Stimulated activated naive B cell treated with anti-CD40 and anti-IgM and Interleukin-4, amounts not matched to agents 10 μg/mL and 1 μg/mL and 100 μg/mL, for 72 hours (primary cell): ENCODE measurements at regions not wholly inside any gene's neighbourhood (a gene's known extent, or its start where the extent isn't known, plus 50 kb on each side); places are given as distances from the start of the nearest gene placed in this dataset.

Experiments
- ATAC-seq, 2 donors: fragments of 150-1000 bp; cut with Tn5 transposase; replicated peaks; 2 replicates each; pipeline ENCODE4 v1.10.0; 2021; ENCODE audit warnings: moderate library complexity in 1 of 2
- DNase-seq: peaks from one replicate; pipeline ENCODE4 v3.0.0; 2021
- H3K27ac Mint-ChIP-seq: one replicate; pipeline ENCODE4 v1.8.0; 2022; ENCODE audit warnings: mild to moderate bottlenecking, mixed read lengths
- H3K27me3 Mint-ChIP-seq, 2 donors: one replicate each; pipeline ENCODE4 v1.8.0; 2022; ENCODE audit warnings: mixed read lengths in 2 of 2
- H3K36me3 Mint-ChIP-seq, 2 donors: one replicate each; pipeline ENCODE4 v1.8.0; 2022; ENCODE audit warnings: mixed read lengths in 2 of 2, mild to moderate bottlenecking in 1 of 2
- H3K4me1 Mint-ChIP-seq, 2 donors: one replicate each; pipeline ENCODE4 v1.8.0; 2022; ENCODE audit warnings: mixed read lengths in 2 of 2, mild to moderate bottlenecking in 1 of 2
- H3K4me3 Mint-ChIP-seq, 2 donors: one replicate each; pipeline ENCODE4 v1.8.0; 2022; ENCODE audit warnings: mild to moderate bottlenecking in 2 of 2, mixed read lengths in 2 of 2, moderate library complexity in 1 of 2
- H3K9me3 Mint-ChIP-seq, 2 donors: one replicate each; pipeline ENCODE4 v1.8.0; 2022; ENCODE audit warnings: mixed read lengths in 2 of 2, mild to moderate bottlenecking in 1 of 2

DNA sequence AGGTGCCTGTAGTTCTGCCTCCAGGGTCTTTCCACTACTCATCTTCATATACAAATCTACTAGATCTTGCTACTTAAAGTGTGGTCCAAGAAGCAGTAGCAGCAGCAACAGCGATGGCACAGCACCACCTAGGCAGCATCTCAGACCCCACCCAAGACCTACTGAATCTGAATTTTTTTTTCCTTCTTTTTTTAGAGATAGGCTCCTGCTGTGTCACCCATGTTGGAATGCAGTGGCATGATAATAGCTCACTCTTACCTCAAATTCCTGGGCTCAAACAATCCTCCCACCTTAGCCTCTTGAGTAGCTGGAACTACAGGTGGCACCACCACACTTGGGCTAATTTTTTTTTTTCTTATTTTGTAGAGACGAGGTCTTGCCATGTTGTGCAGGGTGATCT, 346.7 kb upstream of the TGFBR2 start:
- no peak for ATAC-seq
- peaks cover 17 to 23% of the 10 kb centered on the region in 2 donors for H3K4me1 Mint-ChIP-seq
- no peak overlapping the region for H3K27ac Mint-ChIP-seq
- H3K9me3 Mint-ChIP-seq: peaks cover 0 to 4% of the 10 kb centered on the region in 2 donors
- DNase-seq: no peak
- H3K27me3 Mint-ChIP-seq: no peaks in the 10 kb centered on the region
- no peak overlapping the region for H3K4me3 Mint-ChIP-seq
- H3K36me3 Mint-ChIP-seq: peaks cover 0 to 3% of the 10 kb centered on the region in 2 donors

GRCh38 chr3:30260762-30261161, 345.6 kb upstream of the TGFBR2 start:
- no peak for ATAC-seq
- H3K4me3 Mint-ChIP-seq: no peak overlapping the region
- no peaks in the 10 kb centered on the region for H3K27me3 Mint-ChIP-seq
- DNase-seq: no peak
- peaks cover 21 to 28% of the 10 kb centered on the region in 2 donors for H3K4me1 Mint-ChIP-seq
- no peak overlapping the region for H3K27ac Mint-ChIP-seq
- peaks cover 2 to 3% of the 10 kb centered on the region in 2 donors for H3K36me3 Mint-ChIP-seq
- H3K9me3 Mint-ChIP-seq: peaks cover 4 to 7% of the 10 kb centered on the region in 2 donors

DNA sequence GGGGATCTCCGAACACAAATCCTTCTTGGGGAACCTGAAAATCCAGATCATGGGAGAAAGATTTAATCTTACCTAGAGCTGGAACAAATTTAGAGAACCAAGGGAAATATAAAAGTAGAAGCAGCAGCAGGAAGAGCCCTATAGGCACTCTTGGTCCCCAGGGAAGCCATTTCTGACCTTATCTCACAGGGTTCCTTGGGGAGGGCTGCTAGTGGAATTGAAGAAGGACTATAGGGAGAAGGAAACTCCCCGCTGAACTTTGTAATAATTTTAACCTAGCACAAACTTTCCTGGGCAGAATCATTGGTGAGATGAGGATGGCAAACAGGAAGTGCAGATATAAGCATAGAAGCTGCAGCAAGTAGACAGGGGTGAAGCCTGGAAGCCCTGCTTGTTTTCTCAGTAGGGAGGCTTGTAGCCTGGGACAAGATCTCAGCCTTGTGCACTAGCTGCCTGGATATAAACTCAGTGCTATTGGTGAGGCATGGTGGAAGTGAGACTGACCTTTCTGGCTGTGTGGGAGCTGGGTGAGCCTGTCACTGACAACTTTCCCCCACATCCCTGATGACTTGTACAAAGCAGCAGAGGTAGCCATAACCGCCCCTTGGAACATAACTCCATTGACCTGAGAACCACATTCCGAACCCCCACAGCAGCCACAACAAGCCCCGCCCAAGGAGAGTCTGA, 343.0 kb upstream of the TGFBR2 start:
- Mint-ChIP-seq H3K27ac (peak overlapping the region; percentile 14), H3K27me3 (no peaks in the 10 kb centered on the region), H3K36me3 (peaks cover 3% of the 10 kb centered on the region in 2 donors), H3K9me3 (peaks cover 4 to 7% of the 10 kb centered on the region in 2 donors), H3K4me1 (peaks cover 21 to 36% of the 10 kb centered on the region in 2 donors), H3K4me3 (peak overlapping the region; percentile 31 to 52)
- peak; percentile 31 for DNase-seq
- ATAC-seq: peak; percentile 93 to 96

- Mint-ChIP-seq H3K4me1 (peaks cover 21 to 36% of the 10 kb centered on the region in 2 donors), H3K27me3 (no peaks in the 10 kb centered on the region), H3K27ac (peak overlapping the region; percentile 14), H3K36me3 (peaks cover 3% of the 10 kb centered on the region in 2 donors), H3K4me3 (peak overlapping the region; percentile 31 to 52), H3K9me3 (peaks cover 4 to 7% of the 10 kb centered on the region in 2 donors)
- ATAC-seq (peak; percentile 21 to 25), DNase-seq (no peak)
Observed at GRCh38 chr3:30263925-30264313, 342.5 kb upstream of the TGFBR2 start.

DNA sequence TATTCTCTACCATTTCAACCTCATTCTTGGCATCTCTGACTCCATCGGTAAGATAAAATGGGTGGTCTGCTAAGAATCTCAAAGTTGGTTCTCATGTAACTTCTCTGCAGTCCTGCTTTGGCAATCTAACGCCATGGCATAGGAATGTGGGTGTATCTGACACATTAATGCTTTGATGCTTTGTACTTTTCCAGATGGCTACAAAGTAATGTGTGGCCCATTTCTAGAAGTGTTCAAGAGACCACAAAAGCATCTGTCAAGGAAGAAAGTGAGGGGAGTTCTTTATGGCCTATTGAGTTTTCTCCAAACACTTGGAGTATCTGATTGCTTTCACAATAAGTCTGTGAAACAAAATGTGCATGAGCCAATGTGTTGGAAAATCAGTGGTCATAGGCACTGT, 339.9 kb upstream of the TGFBR2 start:
- H3K4me1 Mint-ChIP-seq: peaks cover 27 to 48% of the 10 kb centered on the region in 2 donors
- H3K4me3 Mint-ChIP-seq: no peak overlapping the region
- peaks cover 3% of the 10 kb centered on the region in 2 donors for H3K36me3 Mint-ChIP-seq
- DNase-seq (no peak), ATAC-seq (no peak)
- no peaks in the 10 kb centered on the region for H3K27me3 Mint-ChIP-seq
- peaks cover 4 to 7% of the 10 kb centered on the region in 2 donors for H3K9me3 Mint-ChIP-seq
- no peak overlapping the region for H3K27ac Mint-ChIP-seq

- Mint-ChIP-seq H3K4me3 (no peak overlapping the region), H3K9me3 (peaks cover 4 to 7% of the 10 kb centered on the region in 2 donors), H3K27me3 (no peaks in the 10 kb centered on the region), H3K36me3 (peaks cover 3% of the 10 kb centered on the region in 2 donors), H3K27ac (no peak overlapping the region), H3K4me1 (peaks cover 22 to 39% of the 10 kb centered on the region in 2 donors)
- no peak for DNase-seq
- no peak for ATAC-seq
Observed at GRCh38 chr3:30268288-30268687, 338.1 kb upstream of the TGFBR2 start.

DNA sequence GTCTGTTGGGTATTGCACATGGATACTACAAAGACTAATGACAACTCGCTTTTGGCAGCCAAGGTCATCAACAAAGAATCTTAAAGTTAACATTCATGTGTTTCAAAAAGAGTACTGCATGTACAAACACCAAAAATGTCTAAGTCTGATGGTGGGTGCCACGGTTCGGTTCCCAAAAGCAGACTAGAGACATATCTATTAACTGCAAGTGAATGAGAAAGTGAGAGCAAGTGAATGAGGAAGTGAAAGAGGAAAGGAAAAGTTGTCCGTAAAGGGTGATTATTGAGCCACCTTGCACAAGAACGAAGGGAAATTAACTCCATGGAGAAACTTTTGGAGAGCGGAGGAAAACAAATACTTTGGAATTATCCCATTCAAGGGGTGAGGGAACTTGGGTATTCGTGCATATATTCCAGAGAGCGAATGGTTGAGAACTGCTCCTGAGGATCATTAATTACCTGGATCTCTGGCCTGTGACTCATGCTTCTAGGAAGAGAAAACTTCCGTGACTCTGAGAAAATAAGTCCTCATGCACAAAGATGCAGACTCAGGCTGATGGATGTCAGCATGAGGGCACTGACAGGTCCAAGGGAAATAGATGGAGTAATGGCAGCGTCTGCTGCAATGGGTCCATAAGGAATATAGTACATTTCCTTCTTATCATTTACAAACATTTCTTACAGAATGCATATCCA, 336.5 kb upstream of the TGFBR2 start:
- peak overlapping the region; percentile 49 to 50 for H3K4me3 Mint-ChIP-seq
- H3K4me1 Mint-ChIP-seq: peaks cover 9 to 23% of the 10 kb centered on the region in 2 donors
- peaks cover 0 to 3% of the 10 kb centered on the region in 2 donors for H3K36me3 Mint-ChIP-seq
- ATAC-seq (peak; percentile 98), DNase-seq (peak; percentile 31)
- no peak overlapping the region for H3K27ac Mint-ChIP-seq
- H3K27me3 Mint-ChIP-seq: no peaks in the 10 kb centered on the region
- H3K9me3 Mint-ChIP-seq: peaks cover 3 to 4% of the 10 kb centered on the region in 2 donors

GRCh38 chr3:30271781-30272180, 334.6 kb upstream of the TGFBR2 start:
- Mint-ChIP-seq H3K4me1 (peaks cover 6 to 17% of the 10 kb centered on the region in 2 donors), H3K27ac (no peak overlapping the region), H3K9me3 (no peaks in the 10 kb centered on the region), H3K4me3 (no peak overlapping the region), H3K27me3 (no peaks in the 10 kb centered on the region), H3K36me3 (no peaks in the 10 kb centered on the region)
- ATAC-seq (no peak), DNase-seq (no peak)

- peaks cover 4% of the 10 kb centered on the region in 2 donors for H3K9me3 Mint-ChIP-seq
- no peak overlapping the region for H3K27ac Mint-ChIP-seq
- peaks cover 0 to 4% of the 10 kb centered on the region in 2 donors for H3K36me3 Mint-ChIP-seq
- peaks cover 6 to 11% of the 10 kb centered on the region in 2 donors for H3K4me1 Mint-ChIP-seq
- DNase-seq (no peak), ATAC-seq (no peak)
- H3K27me3 Mint-ChIP-seq: no peaks in the 10 kb centered on the region
- H3K4me3 Mint-ChIP-seq: no peak overlapping the region
Observed at GRCh38 chr3:30273304-30274072, 332.9 kb upstream of the TGFBR2 start.

- Mint-ChIP-seq H3K36me3 (peaks cover 0 to 4% of the 10 kb centered on the region in 2 donors), H3K27me3 (no peaks in the 10 kb centered on the region), H3K4me3 (no peak overlapping the region), H3K27ac (no peak overlapping the region), H3K9me3 (peaks cover 4% of the 10 kb centered on the region in 2 donors), H3K4me1 (no peaks in the 10 kb centered on the region)
- DNase-seq: no peak
- no peak for ATAC-seq
Observed at GRCh38 chr3:30277494-30277893, 328.9 kb upstream of the TGFBR2 start.

GRCh38 chr3:30281526-30281925, 324.9 kb upstream of the TGFBR2 start:
- Mint-ChIP-seq H3K9me3 (peaks cover 4% of the 10 kb centered on the region in 2 donors), H3K4me1 (peaks cover 2 to 9% of the 10 kb centered on the region in 2 donors), H3K27ac (no peak overlapping the region), H3K27me3 (no peaks in the 10 kb centered on the region), H3K36me3 (peaks cover 0 to 4% of the 10 kb centered on the region in 2 donors), H3K4me3 (no peak overlapping the region)
- no peak for ATAC-seq
- DNase-seq: no peak

DNA sequence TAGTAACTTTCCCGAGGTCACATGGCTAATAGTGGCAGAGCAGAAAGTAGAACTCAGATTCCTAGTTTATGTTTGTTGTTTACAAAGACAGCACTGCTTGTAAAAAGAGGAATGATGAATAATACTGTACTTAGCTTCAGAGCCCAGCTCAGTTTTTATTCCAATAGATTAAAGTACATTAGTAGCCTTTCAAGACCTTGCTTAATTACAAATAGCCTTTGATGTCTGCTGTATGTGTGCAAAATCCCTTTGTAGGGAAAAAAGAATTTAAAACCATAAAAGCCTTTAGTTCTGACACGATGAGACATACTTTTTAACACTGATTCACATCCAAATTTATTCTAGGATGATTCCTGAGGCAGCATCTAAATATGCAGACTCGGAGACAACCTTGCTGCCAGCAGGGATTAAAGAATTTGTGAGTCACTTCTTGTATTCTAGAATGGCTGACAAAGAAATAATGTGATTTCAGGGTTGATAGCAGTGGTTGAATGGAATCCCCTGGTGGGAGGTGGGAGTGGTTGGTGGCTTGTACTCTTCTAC, 324.2 kb upstream of the TGFBR2 start:
- Mint-ChIP-seq H3K27ac (no peak overlapping the region), H3K36me3 (peaks cover 0 to 4% of the 10 kb centered on the region in 2 donors), H3K9me3 (peaks cover 4% of the 10 kb centered on the region in 2 donors), H3K4me1 (peaks cover 2 to 9% of the 10 kb centered on the region in 2 donors), H3K27me3 (no peaks in the 10 kb centered on the region), H3K4me3 (no peak overlapping the region)
- ATAC-seq: no peak
- no peak for DNase-seq

DNA sequence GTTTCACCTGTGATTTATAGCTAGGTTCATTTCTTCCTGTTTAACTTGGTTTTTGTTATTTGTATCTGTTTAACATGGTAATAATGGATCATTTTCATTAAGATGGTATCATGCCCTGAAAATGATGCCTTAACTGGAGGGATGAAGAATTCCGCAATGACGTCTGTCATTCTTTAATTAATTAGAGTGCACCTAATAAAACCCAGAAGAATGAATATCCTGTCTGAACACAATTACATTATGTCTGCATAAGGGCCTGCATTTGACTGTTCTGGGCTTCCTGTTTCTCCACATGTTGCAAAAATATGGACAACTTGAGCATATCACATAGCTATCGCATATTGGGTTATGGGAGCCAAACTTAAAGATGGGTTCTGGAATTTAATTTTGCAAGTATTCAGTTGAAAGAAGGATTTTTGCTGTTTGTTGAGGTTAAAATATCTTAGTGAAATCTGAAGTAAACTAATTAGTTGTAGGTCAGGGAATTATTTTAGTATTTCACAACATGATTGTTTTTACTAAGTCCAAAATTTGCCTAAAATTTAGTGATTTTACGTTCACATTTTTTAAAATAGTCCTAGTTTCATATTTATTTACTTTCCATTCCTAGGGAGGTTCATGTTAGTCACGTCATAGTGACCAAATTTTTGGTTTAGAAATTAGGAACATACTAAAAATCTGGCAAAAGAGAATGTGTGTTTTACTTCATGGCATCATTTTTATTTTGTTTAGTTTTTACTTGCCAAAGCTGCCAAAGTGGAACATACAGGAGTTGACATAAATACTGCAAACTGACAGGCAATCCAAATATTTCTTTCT, 321.0 kb upstream of the TGFBR2 start:
- DNase-seq: no peak
- Mint-ChIP-seq H3K27ac (no peak overlapping the region), H3K36me3 (no peaks in the 10 kb centered on the region), H3K27me3 (no peaks in the 10 kb centered on the region), H3K4me1 (peaks cover 9 to 24% of the 10 kb centered on the region in 2 donors), H3K9me3 (no peaks in the 10 kb centered on the region), H3K4me3 (no peak overlapping the region)
- no peak for ATAC-seq
